GM06990 (cell line): ENCODE measurements at regions not wholly inside any gene's neighbourhood (a gene's known extent, or its start where the extent isn't known, plus 50 kb on each side); places are given as distances from the start of the nearest gene placed in this dataset.

ENCODE experiments used
- DNase-seq: peaks from one replicate; pipeline ENCODE4 v3.0.0-alpha.2; 2011; ENCODE audit not compliant: insufficient read length; ENCODE audit errors: extremely low read depth
- H3K27me3 ChIP-seq: replicated peaks from 2 replicates; pipeline ENCODE4 v1.6.0; 2011; ENCODE audit warnings: low read length; ENCODE audit not compliant: control insufficient read depth, insufficient read depth
- H3K36me3 ChIP-seq: 2 replicates; pipeline ENCODE4 v1.5.1; 2011; ENCODE audit warnings: low read length; ENCODE audit not compliant: control insufficient read depth, insufficient read depth
- H3K4me3 ChIP-seq: replicated peaks from 2 replicates; pipeline ENCODE4 v1.5.1; 2011; ENCODE audit warnings: low read depth, mild to moderate bottlenecking, control low read depth, low read length
- TF ChIP-seq, protein P1 (sequence below): IDR thresholded peaks from 2 replicates; pipeline ENCODE4 v1.5.1; 2011; ENCODE audit warnings: low read length, control low read depth, mild to moderate bottlenecking, inconsistent platforms; ENCODE audit not compliant: insufficient read depth, poor library complexity, severe bottlenecking

GRCh38 chr5:56615361-56616153, 199.8 kb upstream of the MAP3K1 start:
- no peak for DNase-seq

DNA sequence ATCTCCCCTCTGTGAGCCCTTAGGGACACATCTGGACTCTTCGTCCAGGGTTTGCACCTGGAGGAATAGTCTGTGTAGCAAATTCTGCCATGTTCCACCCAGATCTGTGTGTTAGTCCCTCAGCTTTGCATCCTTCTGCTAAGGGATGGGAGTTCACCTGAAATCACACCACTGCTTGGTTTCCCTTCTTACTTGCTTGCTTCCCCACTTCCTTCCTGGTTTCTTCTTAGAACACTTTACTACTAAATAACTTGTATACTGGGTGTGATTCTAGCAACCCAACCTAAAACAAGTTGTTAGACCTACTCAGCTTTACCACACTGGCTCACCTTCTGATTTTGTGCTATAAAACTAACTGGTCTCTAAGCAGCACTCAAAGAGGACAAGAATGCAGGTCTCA, 202.6 kb upstream of the MAP3K1 start:
- H3K36me3 ChIP-seq, result no peaks in the 10 kb centered on the region

More at GRCh38 chr5:56615361-56616153, 199.8 kb upstream of the MAP3K1 start:
- no peaks in the 10 kb centered on the region for H3K27me3 ChIP-seq
- H3K36me3 ChIP-seq, result no peaks in the 10 kb centered on the region
- TF ChIP-seq, protein P1, sequence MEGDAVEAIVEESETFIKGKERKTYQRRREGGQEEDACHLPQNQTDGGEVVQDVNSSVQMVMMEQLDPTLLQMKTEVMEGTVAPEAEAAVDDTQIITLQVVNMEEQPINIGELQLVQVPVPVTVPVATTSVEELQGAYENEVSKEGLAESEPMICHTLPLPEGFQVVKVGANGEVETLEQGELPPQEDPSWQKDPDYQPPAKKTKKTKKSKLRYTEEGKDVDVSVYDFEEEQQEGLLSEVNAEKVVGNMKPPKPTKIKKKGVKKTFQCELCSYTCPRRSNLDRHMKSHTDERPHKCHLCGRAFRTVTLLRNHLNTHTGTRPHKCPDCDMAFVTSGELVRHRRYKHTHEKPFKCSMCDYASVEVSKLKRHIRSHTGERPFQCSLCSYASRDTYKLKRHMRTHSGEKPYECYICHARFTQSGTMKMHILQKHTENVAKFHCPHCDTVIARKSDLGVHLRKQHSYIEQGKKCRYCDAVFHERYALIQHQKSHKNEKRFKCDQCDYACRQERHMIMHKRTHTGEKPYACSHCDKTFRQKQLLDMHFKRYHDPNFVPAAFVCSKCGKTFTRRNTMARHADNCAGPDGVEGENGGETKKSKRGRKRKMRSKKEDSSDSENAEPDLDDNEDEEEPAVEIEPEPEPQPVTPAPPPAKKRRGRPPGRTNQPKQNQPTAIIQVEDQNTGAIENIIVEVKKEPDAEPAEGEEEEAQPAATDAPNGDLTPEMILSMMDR, result no peak
- H3K4me3 ChIP-seq, result no peak overlapping the region

DNA sequence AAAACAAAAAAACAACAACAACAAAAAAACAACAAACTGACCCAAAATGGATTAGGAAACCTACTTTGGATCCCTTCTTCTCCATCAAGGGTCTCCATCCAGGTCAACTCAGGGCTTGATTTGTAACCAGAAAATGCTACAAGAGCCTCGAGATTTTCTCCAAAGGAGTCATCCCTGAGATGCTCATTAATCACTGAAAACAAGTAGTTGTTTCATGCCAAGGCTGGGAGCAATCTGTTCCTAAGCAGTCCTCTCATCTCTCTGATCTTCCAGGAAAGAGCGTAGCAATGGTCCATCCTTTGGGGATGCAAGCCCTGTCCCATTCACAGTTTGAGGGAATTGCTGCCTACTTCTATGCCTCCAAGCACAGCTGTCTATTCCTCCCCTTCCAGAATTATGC, 203.0 kb upstream of the MAP3K1 start:
- no peak overlapping the region for H3K4me3 ChIP-seq
- TF ChIP-seq, protein P1, result no peak
- DNase-seq, result no peak
- no peaks in the 10 kb centered on the region; the same call in 1 of the 2 replicates for H3K27me3 ChIP-seq
- H3K36me3 ChIP-seq, result no peaks in the 10 kb centered on the region

More for the DNA sequence above, 202.6 kb upstream of the MAP3K1 start:
- Histone ChIP-seq H3K27me3 (no peaks in the 10 kb centered on the region; the same call in 1 of the 2 replicates), H3K4me3 (no peak overlapping the region)
- DNase-seq, result no peak
- TF ChIP-seq, protein P1, result no peak

- Histone ChIP-seq H3K27me3 (peaks cover 2% of the 10 kb centered on the region), H3K36me3 (no peaks in the 10 kb centered on the region), H3K4me3 (no peak overlapping the region)
- no peak for DNase-seq
- TF ChIP-seq, protein P1, result no peak
Measured at GRCh38 chr5:56610093-56610698, 205.2 kb upstream of the MAP3K1 start.

DNA sequence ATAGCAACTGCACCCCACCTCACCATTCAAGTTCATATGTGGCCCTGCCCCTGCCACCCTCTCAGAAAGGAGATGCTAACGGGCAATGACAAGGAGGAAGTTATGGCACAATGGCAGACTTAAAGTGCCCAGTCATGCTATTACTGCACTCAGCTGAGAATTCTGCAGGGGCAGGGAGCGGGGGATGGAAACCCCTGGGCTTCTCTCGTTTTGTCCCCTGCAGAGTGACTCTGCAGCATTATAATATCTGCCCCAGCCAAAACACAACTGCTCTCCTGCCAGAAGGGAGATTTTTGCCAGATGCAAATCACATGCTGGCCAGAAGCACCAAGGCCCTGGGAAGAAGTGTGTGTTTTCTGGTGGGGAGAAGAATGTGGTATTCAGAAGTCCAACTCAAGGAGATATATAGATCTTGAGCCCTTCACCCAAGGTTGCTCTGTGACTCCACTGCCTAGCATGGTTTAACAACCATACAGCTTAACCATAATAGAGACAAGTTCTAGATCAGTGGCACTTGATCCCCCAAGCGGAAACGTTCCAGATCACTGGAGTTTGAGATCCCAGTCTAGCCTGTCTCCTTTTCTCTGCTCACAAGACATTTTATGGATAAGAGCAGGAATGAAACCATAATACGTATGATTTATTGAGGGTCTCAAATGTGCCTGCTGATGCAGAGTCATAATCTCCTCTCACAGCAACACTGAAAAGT, 207.0 kb upstream of the MAP3K1 start:
- no peak for DNase-seq
- TF ChIP-seq, protein P1, result no peak
- peaks cover 2% of the 10 kb centered on the region for H3K27me3 ChIP-seq
- no peak overlapping the region for H3K4me3 ChIP-seq
- no peaks in the 10 kb centered on the region for H3K36me3 ChIP-seq
